GM23338 (cell line): ENCODE measurements at regions not wholly inside any gene's neighbourhood (a gene's known extent, or its start where the extent isn't known, plus 50 kb on each side); places are given as distances from the start of the nearest gene placed in this dataset.
A peak's percentile ranks its signal among the peaks of the same experiment; 100 is the strongest.

Source experiments
- ATAC-seq: fragments of 200-7000 bp; cut with Tn5 transposase; 3 replicates; pipeline ENCODE4 v1.9.1; 2020
- DNase-seq: peaks from one replicate; pipeline ENCODE4 v3.0.0-alpha.2; 2015; ENCODE audit warnings: low spot score
- H2AFZ ChIP-seq: fragments of 200-600 bp; sonication (generic); 2 replicates; pipeline ENCODE4 v1.8.0; 2016; ENCODE audit warnings: antibody characterized with exemption, mild to moderate bottlenecking, moderate library complexity
- H3F3A ChIP-seq: fragments of 200-600 bp; sonication (generic); replicated peaks from 2 replicates; pipeline ENCODE4 v1.8.0; 2017; ENCODE audit warnings: antibody characterized with exemption, mixed run types, low read depth
- H3K27ac ChIP-seq: fragments of 200-600 bp; sonication (generic); 2 replicates; pipeline ENCODE4 v1.6.1; 2016; ENCODE audit warnings: low read depth
- H3K27me3 ChIP-seq: fragments of 200-600 bp; sonication (generic); 2 replicates; pipeline ENCODE4 v1.8.0; 2016; ENCODE audit warnings: mild to moderate bottlenecking, mixed run types, moderate library complexity; ENCODE audit not compliant: insufficient read depth
- H3K36me3 ChIP-seq: fragments of 200-600 bp; sonication (generic); 2 replicates; pipeline ENCODE4 v1.8.0; 2016; ENCODE audit warnings: mild to moderate bottlenecking; ENCODE audit not compliant: insufficient read depth
- H3K4me1 ChIP-seq: fragments of 200-600 bp; sonication (generic); 2 replicates; pipeline ENCODE4 v1.8.0; 2016; ENCODE audit warnings: mild to moderate bottlenecking, moderate library complexity; ENCODE audit not compliant: insufficient read depth
- H3K4me2 ChIP-seq: fragments of 200-600 bp; sonication (generic); 2 replicates; pipeline ENCODE4 v1.7.1; 2017; ENCODE audit warnings: mixed run types
- H3K4me3 ChIP-seq: fragments of 200-600 bp; sonication (generic); 2 replicates; pipeline ENCODE4 v1.6.1; 2016; ENCODE audit warnings: mixed run types
- H3K79me2 ChIP-seq: fragments of 200-600 bp; sonication (generic); replicated peaks from 2 replicates; pipeline ENCODE4 v1.8.0; 2017; ENCODE audit warnings: mild to moderate bottlenecking; ENCODE audit not compliant: insufficient read depth
- H3K9me2 ChIP-seq: fragments of 200-600 bp; sonication (generic); 2 replicates; pipeline ENCODE4 v1.8.0; 2017; ENCODE audit not compliant: insufficient read depth
- H4K20me1 ChIP-seq: fragments of 200-600 bp; sonication (generic); replicated peaks from 2 replicates; pipeline ENCODE4 v1.8.0; 2017; ENCODE audit warnings: mild to moderate bottlenecking; ENCODE audit not compliant: insufficient read depth
- H3K27ac Mint-ChIP-seq: 2 replicates; pipeline ENCODE4 v1.8.0; 2020; ENCODE audit warnings: inconsistent platforms, mild to moderate bottlenecking, moderate library complexity, mixed read lengths
- H3K27me3 Mint-ChIP-seq: 3 replicates; pipeline ENCODE4 v1.8.0; 2022; ENCODE audit warnings: low read depth, mild to moderate bottlenecking, moderate library complexity, mixed read lengths, inconsistent platforms; ENCODE audit not compliant: insufficient read depth, poor library complexity
- H3K36me3 Mint-ChIP-seq: 3 replicates; pipeline ENCODE4 v1.8.0; 2021; ENCODE audit warnings: low read depth, mild to moderate bottlenecking, inconsistent platforms, moderate library complexity, mixed read lengths
- H3K4me1 Mint-ChIP-seq: 3 replicates; pipeline ENCODE4 v1.8.0; 2020; ENCODE audit warnings: mild to moderate bottlenecking, inconsistent platforms, mixed read lengths
- H3K4me3 Mint-ChIP-seq: 3 replicates; pipeline ENCODE4 v1.8.0; 2021; ENCODE audit warnings: moderate library complexity, mild to moderate bottlenecking, inconsistent platforms, mixed read lengths
- H3K9me3 Mint-ChIP-seq: 3 replicates; pipeline ENCODE4 v1.8.0; 2020; ENCODE audit warnings: moderate library complexity, mild to moderate bottlenecking, inconsistent platforms, mixed read lengths
- CREB1 ChIP-seq: fragments of 250-450 bp; sonication (Bioruptor Pico); IDR thresholded peaks from 2 replicates; pipeline ENCODE4 v1.5.0; 2020; ENCODE audit warnings: low read depth, mild to moderate bottlenecking, moderate library complexity
- ETS1 ChIP-seq: IDR thresholded peaks from 2 replicates; pipeline ENCODE4 v1.6.1; 2016; ENCODE audit warnings: antibody characterized with exemption
- EZH2 ChIP-seq: fragments of 200-600 bp; sonication (generic); IDR thresholded peaks from one replicate; pipeline ENCODE4 v1.8.0; 2017; ENCODE audit warnings: antibody characterized with exemption, mild to moderate bottlenecking, low read depth; ENCODE audit not compliant: unreplicated experiment
- NANOG ChIP-seq: IDR thresholded peaks from 2 replicates; pipeline ENCODE4 v1.6.1; 2016; ENCODE audit warnings: antibody characterized with exemption, borderline replicate concordance
- POLR2AphosphoS5 ChIP-seq: IDR thresholded peaks from 2 replicates; pipeline ENCODE4 v1.6.1; 2016; ENCODE audit warnings: antibody characterized with exemption, low read depth
- REST ChIP-seq: IDR thresholded peaks from one replicate; pipeline ENCODE4 v1.6.1; 2018; ENCODE audit warnings: antibody characterized with exemption; ENCODE audit not compliant: unreplicated experiment
- ZNF114 ChIP-seq: fragments of 250-450 bp; sonication (Bioruptor Pico); IDR thresholded peaks from 2 replicates; pipeline ENCODE4 v1.5.0; 2020; ENCODE audit warnings: mild to moderate bottlenecking, moderate library complexity
- ZNF462 ChIP-seq: fragments of 250-450 bp; sonication (Bioruptor Pico); IDR thresholded peaks from 2 replicates; pipeline ENCODE4 v1.5.0; 2020; ENCODE audit warnings: mild to moderate bottlenecking, moderate library complexity

DNA sequence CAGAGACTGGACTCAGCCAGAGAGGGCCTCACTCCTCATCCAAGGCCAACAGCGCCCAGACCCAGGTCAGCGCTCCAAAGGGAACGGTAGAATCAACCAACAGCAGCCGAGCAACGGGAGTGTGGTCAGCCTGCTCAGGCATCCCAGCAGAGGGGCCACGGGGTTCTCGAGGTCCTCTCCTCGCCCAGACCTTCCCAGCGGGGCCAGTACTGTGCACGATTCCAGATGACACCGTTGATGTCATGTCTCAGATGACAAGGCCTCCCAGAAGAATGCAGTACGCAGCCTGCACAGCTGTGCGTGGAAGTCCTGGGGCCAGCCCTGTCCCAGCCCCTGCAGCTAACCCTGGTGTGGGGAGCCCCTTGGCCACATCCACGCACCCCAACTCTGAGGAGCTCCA is 141.0 kb upstream of the PPP1R26 start (continued):
- no peak for TF ChIP-seq NANOG
- no peak for TF ChIP-seq CREB1
- TF ChIP-seq ZNF462: no peak
- no peak for TF ChIP-seq POLR2AphosphoS5
- TF ChIP-seq EZH2: no peak

DNA sequence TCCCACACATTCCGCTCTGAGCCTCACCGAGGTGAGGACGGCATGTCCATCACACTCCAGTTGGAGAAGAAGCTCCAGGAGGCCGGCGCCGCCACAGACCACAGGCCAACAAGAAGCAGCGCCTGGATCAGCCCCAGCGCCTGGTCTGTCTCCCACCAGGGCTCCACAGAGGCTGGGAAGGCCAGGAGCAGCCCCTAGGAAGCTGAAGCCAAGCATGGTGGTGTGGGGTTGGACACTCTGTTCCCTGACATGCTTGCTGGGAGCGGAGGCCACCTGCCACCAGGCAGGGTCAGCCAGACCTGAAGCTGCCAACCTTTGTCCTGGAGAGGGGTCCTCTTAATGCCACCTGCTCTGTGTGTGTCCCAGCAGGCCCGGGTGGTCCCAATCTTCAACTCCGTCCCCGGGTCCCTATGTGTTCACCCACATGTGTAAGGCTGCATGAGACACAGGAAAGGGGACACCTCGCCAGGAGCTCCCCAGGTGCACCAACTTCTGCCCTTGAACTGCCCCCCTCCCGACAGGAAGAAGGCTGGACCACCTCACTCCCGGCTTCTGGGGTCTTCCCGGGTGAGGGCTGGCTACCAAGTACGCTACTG is 140.1 kb upstream of the PPP1R26 start:
- Histone ChIP-seq H3F3A (peaks cover 21% of the 10 kb centered on the region), H3K79me2 (no peaks in the 10 kb centered on the region), H2AFZ (no peak overlapping the region), H3K9me2 (no peaks in the 10 kb centered on the region; the same call in 1 of the 2 replicates), H3K27me3 (no peaks in the 10 kb centered on the region), H3K4me2 (peak overlapping the region; percentile 48; the same call in 1 of the 2 replicates), H3K4me3 (no peak overlapping the region), H4K20me1 (no peaks in the 10 kb centered on the region), H3K27ac (peak overlapping the region; percentile 96), H3K36me3 (no peaks in the 10 kb centered on the region), H3K4me1 (peaks cover 23% of the 10 kb centered on the region)
- Mint-ChIP-seq H3K27me3 (peaks cover 22% of the 10 kb centered on the region), H3K4me1 (peaks cover 33% of the 10 kb centered on the region), H3K36me3 (no peaks in the 10 kb centered on the region), H3K27ac (peak overlapping the region; percentile 97), H3K9me3 (no peaks in the 10 kb centered on the region), H3K4me3 (no peak overlapping the region)
- DNase-seq (no peak), ATAC-seq (0 out of 3 replicates have a peak, but pooled peaks have one; percentile 2)
- TF ChIP-seq ETS1 (no peak), ZNF114 (no peak), REST (no peak), CREB1 (no peak)
